HCT116 (cell line): ENCODE measurements at regions not wholly inside any gene's neighbourhood (a gene's known extent, or its start where the extent isn't known, plus 50 kb on each side); places are given as distances from the start of the nearest gene placed in this dataset.

Experiments
- POLR2A ChIP-seq: IDR thresholded peaks from 2 replicates; pipeline ENCODE4 v1.7.0; 2011; ENCODE audit warnings: borderline replicate concordance; ENCODE audit not compliant: insufficient read depth, insufficient read length; ENCODE audit errors: extremely low read depth
- TF ChIP-seq, protein P1 (sequence below), 3 experiments: fragments of 200-600 bp in 1 of 3; sonication (generic) in 1 of 3; IDR thresholded peaks in 2 of 3; conservative IDR thresholded peaks in 1 of 3; 2 replicates each; pipeline ENCODE4 v1.5.1; 2012 to 2017; ENCODE audit warnings: low read depth in 2 of 3, low read length in 2 of 3, antibody characterized with exemption in 1 of 3, borderline replicate concordance in 1 of 3, control low read depth in 1 of 3, mild to moderate bottlenecking in 1 of 3, mixed read lengths in 1 of 3, mixed run types in 1 of 3, moderate library complexity in 1 of 3; ENCODE audit not compliant: insufficient read depth in 1 of 3

GRCh38 chr15:69834761-69835160 lies 263.0 kb downstream of the TLE3 start:
- TF ChIP-seq, protein P1, sequence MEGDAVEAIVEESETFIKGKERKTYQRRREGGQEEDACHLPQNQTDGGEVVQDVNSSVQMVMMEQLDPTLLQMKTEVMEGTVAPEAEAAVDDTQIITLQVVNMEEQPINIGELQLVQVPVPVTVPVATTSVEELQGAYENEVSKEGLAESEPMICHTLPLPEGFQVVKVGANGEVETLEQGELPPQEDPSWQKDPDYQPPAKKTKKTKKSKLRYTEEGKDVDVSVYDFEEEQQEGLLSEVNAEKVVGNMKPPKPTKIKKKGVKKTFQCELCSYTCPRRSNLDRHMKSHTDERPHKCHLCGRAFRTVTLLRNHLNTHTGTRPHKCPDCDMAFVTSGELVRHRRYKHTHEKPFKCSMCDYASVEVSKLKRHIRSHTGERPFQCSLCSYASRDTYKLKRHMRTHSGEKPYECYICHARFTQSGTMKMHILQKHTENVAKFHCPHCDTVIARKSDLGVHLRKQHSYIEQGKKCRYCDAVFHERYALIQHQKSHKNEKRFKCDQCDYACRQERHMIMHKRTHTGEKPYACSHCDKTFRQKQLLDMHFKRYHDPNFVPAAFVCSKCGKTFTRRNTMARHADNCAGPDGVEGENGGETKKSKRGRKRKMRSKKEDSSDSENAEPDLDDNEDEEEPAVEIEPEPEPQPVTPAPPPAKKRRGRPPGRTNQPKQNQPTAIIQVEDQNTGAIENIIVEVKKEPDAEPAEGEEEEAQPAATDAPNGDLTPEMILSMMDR (IDR thresholded peaks at IDR 0.05 in 2 of 3, conservative IDR thresholded peaks at IDR 0.05 in 1 of 3; ENCODE audit: borderline replicate concordance in 1 of 3, insufficient read depth in 1 of 3, low read depth in 2 of 3, low read length in 2 of 3), result no peak
- TF ChIP-seq POLR2A, result no peak
